GM18508 (cell line): ENCODE measurements at regions not wholly inside any gene's neighbourhood (a gene's known extent, or its start where the extent isn't known, plus 50 kb on each side); places are given as distances from the start of the nearest gene placed in this dataset.

ENCODE experiments used
- ATAC-seq: cut with Tn5 transposase; IDR thresholded peaks from one replicate; pipeline ENCODE4 v1.9.1; 2021; ENCODE audit warnings: moderate number of reproducible peaks; ENCODE audit not compliant: insufficient read depth, unreplicated experiment

- ATAC-seq: no peak
Observed at GRCh38 chr5:171644536-171644935, 141.1 kb upstream of the SMIM23 start.

DNA sequence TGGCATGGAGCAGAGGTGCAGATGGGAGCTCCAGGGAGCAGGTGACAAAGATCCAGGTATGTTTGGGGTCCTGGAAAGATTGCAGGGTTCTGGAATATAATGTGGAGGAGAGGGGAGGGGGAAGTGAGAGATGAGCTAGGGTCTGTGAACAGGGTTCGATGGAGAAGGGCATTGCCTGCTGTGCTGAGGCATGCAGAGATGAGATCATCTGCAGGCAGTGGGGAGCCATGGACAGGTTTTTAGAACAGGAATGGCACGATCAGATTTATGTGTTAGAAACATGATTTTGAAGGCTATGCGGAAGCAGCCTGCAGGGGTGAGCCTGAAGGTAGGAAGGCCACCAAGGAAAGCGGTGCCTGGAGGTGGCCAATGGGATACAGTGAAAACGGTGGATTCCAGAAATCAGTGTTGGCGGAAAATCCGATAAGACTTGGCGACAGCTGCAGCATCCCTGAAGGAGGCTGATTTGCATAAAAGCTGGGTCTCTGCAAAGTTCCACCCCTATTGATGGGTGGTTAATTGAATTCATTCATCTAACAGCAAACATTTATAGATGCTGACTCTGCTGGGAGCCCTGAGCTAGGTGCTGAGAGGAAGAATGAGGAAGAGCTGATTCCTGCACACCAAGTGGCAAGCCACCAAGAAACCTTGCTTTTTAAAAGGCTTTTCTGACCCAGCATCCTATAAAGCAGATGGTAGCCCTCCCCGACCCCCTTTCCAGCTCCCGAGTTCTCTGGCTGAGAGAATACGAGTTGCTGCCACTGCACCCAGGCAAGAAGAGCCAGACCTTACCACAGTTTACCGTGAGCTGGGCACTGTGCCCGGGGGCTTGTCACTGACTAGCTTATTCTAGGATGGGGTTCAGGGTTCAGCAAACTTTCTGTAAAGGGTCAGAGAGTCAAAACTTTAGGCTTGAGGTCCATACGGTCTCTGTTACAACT is 139.2 kb upstream of the SMIM23 start:
- ATAC-seq: no peak

DNA sequence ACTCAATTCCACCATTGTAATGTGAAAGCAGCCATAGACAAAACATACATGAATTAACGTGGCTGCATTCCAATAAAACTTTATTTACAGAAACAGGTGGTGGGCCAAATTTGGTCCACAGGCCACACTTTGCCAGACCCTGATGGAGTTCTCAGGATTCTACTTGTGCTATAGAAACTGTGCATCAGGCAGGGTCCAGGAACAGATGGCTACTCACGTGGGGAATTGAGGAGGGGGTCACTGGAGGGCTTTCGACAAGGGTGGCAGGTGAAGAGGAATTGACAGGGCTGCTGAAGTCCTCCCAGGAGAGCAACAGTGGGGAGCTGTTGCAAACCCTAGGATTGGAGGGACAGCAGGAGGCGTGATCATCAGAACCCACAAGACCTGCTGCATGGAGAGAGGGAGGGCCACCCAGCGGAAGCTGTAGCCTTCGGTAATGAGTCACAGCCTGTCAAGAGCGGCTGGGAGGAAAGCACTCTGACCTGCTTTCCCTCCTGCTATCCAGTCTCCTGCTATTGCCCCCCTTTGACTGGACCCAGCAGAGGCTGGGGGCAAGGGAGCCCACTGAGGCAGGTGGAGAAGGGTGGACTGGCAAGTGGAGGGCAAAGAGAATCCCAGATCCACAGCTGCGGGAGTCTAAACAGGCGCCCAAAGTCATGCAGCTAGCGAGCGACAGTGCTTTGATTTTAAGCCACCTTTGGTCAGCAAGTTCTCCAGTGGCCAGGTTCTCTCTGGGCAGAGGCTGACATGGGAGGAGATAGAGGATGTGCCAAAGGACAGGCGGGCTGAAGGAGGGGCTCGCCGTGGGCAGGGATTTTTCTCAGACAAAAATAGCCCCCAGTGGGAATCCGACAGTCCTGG is 138.3 kb upstream of the SMIM23 start:
- ATAC-seq: no peak

DNA sequence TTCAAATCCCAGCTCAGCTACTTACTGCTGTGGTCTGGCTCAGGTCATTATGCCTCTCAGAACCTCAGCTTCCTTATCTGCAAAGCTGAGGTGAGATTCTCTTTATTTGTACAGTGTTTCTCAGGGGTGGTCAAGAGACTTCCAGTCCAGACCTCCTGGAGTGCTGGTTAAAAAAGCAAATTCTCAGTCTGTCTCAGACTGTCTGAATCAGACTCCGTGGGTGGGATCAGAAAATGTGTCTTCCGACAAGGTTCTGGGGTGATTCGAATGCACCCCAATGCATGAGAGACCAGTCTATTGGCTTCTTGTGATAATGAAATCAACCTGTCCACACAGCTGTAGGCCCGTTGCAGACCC is 137.7 kb upstream of the SMIM23 start:
- no peak for ATAC-seq

DNA sequence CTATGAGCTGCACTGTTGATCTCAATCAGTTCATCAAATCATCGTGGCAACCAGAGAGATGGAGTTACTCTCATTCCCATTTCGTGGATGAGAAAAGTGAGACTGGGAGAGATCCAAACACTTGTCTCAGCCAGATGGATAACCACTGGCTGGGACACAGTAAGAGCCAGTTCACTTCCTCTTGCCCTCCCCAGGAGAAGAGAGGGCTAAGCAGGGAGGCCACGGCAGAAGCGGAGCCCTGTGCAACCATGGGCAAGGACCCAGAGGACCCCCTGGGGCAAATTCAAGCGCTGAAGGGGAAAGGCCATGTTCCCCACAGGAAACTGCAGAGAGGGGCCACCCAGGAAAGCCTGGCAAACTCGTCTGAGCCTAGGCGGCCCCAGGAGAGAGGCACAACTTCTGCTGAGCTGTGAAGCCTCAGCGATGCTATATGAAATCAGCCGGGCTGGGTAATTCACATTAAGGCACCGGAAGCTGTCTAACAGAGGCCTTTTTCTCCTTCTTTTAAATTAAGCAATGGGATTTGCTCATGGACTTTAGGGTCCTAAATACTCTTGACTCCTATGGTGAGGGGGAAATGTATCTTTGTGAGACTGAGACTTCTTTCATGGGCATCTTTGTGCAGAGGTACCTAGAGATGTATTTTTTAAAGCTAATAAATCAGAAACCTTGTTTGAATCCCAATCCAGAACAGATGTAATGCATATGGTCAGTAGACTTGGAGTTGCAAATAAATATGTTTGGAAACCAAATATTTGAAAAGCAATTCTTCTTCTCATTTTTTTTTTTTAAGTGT is 137.1 kb upstream of the SMIM23 start:
- ATAC-seq: no peak

DNA sequence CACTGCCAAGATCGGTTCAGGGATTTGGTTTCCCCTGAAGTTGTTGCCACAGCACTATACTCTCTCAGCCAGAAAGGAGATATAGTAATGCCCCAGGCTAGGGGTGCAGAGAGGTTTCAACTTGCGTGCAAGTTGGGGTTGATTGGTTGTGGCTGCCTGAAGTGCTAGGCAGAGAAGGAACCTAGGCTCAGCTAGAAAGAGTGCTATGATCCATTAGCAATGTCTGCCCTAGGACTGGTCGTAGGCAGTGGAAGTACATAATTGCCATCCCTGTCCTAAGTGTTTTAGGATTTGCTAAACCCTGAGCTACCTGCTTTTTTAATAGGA is 136.6 kb upstream of the SMIM23 start:
- no peak for ATAC-seq

- ATAC-seq: no peak
Observed at GRCh38 chr5:171650597-171650996, 135.0 kb upstream of the SMIM23 start.

DNA sequence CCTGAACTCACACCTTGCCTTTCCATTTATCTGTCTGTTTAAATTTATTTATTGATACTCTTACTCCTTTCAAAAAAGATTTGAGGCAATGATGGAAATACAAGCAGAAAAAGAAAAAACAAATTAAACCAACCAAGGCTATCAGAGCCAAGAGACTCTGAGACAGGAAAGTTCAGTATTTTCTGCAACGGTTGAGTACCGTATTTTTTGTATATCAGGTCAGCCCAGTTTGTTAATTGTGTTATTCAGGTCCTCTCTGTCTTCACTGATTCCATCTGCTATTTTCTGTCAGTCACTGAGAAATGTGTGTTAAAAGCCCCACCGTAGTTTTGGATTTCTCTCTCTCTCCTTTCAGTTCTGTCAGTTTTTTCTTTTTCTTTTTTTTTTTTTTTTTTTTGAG is 134.5 kb upstream of the SMIM23 start:
- no peak for ATAC-seq

DNA sequence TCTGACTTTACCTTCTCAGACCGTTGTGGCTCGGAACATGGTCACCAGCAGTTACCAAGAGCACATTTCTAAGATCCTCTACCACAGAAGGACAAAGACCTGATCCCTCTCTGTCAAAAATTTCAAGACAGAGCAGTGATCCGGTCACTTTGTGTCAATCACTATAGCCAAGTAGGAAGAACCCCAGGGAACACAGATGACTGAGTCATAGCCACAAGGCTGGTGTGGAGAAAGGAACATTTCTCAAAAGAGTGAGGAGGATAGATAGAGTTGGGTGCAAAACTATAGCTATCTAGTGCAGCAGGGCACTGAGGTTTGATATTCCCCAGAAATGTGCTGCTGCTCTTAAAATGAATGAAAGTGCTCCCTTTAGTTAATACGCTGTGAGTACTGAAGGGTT is 130.7 kb upstream of the SMIM23 start:
- no peak for ATAC-seq

GRCh38 chr5:171657473-171657872 is 128.1 kb upstream of the SMIM23 start:
- ATAC-seq: no peak

GRCh38 chr5:171659896-171660295 is 125.7 kb upstream of the SMIM23 start:
- ATAC-seq: no peak

DNA sequence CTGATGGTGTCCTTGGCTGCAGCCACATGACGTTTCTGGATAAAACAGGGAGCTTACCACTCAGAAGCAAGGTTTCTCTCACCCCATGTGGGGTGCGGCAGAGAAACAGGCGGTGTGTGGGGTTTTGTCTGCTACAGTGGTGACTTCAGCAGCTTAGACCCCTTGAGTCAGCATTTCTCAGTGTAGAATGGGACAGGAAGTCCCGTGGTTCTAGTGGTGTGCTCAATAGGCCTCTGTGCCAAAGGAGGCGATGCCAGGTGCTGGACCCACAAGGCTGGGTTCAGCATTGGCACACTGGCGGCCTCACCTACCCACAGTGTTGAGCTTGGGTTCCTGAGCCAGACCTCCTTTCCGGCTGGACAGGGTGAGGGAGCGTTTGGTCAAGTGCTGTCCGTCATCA is 125.2 kb upstream of the SMIM23 start:
- ATAC-seq: no peak

GRCh38 chr5:171661143-171661542 is 124.5 kb upstream of the SMIM23 start:
- ATAC-seq: no peak

- ATAC-seq: no peak
Observed at GRCh38 chr5:171663311-171664085, 122.1 kb upstream of the SMIM23 start.

DNA sequence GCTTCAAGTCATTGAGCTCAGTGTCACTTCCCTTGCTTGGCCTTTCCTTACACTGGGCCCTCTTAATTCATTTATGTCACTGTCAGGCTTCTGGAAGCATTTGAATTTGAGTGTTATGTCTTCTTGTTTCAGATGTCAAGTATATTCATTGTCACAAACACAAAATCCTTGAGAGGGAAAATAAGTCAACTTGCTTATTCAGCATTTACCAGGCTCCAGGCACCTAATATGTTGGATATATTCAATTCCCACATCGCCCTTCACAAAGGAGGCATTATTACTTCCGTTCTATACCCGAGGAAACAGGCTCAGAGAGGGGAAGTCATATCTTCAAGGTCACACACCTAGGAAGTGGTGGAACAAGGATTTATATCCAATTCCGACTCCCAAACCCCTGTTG is 121.1 kb upstream of the SMIM23 start:
- ATAC-seq: no peak

- ATAC-seq: no peak
Observed at GRCh38 chr5:171666815-171667214, 118.8 kb upstream of the SMIM23 start.

DNA sequence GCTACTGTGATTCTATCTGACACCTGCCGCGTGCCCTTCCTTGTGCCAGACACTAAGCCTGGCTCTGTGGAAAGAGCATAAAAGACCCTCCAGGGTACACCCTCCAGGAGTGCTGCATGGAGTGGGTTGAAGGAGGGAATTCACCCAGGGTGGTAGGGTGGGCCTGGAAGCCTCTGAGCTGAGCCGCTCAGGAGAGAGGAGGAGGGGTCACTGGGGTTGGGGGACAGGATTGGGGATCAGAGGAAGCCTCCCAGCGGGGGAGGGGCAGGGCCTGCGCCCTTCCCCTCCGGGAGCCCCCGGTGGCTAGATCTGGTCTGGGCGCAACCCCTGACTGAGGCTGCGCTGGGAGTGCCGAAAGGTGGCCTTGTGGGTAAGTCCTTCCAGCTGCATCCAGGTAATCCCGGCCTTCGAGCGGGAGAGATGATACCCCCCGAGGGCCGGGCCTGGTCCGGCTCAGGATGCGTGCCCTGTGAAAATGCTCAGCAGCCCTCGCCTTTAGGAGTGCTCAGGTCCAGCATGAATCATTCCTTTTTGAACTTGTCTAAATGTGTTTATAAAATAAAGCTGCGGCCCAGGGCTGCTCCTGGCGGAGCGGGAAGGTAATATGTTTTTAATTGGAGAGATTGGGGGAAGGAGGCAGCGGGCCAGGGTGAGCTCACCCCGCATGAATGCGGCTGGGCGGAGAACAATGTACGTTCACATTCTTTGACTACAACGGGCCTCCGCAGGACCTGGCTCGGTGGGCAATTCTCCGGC is 118.1 kb upstream of the SMIM23 start:
- no peak for ATAC-seq

DNA sequence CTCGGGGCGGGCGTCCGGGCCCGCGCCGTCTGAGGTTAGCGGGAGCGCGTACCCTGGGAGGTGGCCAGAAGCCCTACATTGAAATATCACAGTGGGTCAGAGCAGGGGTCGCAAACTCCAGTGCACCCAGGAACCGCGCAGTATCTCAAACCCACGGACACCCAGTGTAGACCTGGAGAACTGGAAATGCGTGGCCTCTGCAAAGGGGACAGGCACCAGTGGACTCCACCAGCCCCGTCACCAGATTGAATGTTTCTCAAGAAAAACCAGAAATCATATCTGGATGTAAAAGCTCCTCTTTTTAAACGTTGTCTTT is 117.6 kb upstream of the SMIM23 start:
- ATAC-seq: no peak

GRCh38 chr5:171669571-171669970 is 116.0 kb upstream of the SMIM23 start:
- no peak for ATAC-seq

GRCh38 chr5:171672556-171672955 is 113.1 kb upstream of the SMIM23 start:
- ATAC-seq: no peak
